Smooth muscle cell (in vitro differentiated cells): ENCODE measurements at regions not wholly inside any gene's neighbourhood (a gene's known extent, or its start where the extent isn't known, plus 50 kb on each side); places are given as distances from the start of the nearest gene placed in this dataset.

Experiments
- DNase-seq: peaks from one replicate; lab custom pipeline; 2025; ENCODE audit not compliant: unreplicated experiment; lab: John Stamatoyannopoulos, UW
- H2AFZ ChIP-seq: fragments of 200-600 bp; sonication (generic); 2 replicates; pipeline ENCODE4 v1.6.0; 2016; ENCODE audit warnings: antibody characterized with exemption, low read depth, mild to moderate bottlenecking
- H3F3A ChIP-seq: fragments of 200-600 bp; sonication (generic); 2 replicates; pipeline ENCODE4 v1.6.0; 2017; ENCODE audit warnings: antibody characterized with exemption, low read depth
- H3K27ac ChIP-seq: fragments of 200-600 bp; sonication (generic); 2 replicates; pipeline ENCODE4 v1.5.1; 2016; ENCODE audit warnings: low read depth, mild to moderate bottlenecking
- H3K27me3 ChIP-seq: fragments of 200-600 bp; sonication (generic); 2 replicates; pipeline ENCODE4 v1.6.1; 2016; ENCODE audit warnings: low read depth, mild to moderate bottlenecking
- H3K36me3 ChIP-seq: fragments of 200-600 bp; sonication (generic); 2 replicates; pipeline ENCODE4 v1.5.1; 2016; ENCODE audit warnings: low read depth
- H3K4me1 ChIP-seq: fragments of 200-600 bp; sonication (generic); 2 replicates; pipeline ENCODE4 v1.5.1; 2016; ENCODE audit warnings: low read depth
- H3K4me2 ChIP-seq: fragments of 200-600 bp; sonication (generic); 2 replicates; pipeline ENCODE4 v1.6.0; 2016; ENCODE audit warnings: mild to moderate bottlenecking
- H3K4me3 ChIP-seq: fragments of 200-600 bp; sonication (generic); 2 replicates; pipeline ENCODE4 v1.5.1; 2016; ENCODE audit warnings: mild to moderate bottlenecking
- H3K79me2 ChIP-seq: fragments of 200-600 bp; sonication (generic); 2 replicates; pipeline ENCODE4 v1.6.0; 2016; ENCODE audit warnings: low read depth, mild to moderate bottlenecking
- H3K9ac ChIP-seq: fragments of 200-600 bp; sonication (generic); 2 replicates; pipeline ENCODE4 v1.6.0; 2016; ENCODE audit warnings: low read depth
- H3K9me3 ChIP-seq: fragments of 200-600 bp; sonication (generic); replicated peaks from 2 replicates; pipeline ENCODE4 v1.5.1; 2016; ENCODE audit warnings: low read depth
- H4K20me1 ChIP-seq: fragments of 200-600 bp; sonication (generic); 2 replicates; pipeline ENCODE4 v1.6.0; 2016; ENCODE audit warnings: low read depth
- CTCF ChIP-seq: fragments of 200-600 bp; sonication (generic); IDR thresholded peaks from 2 replicates; pipeline ENCODE4 v1.5.1; 2017; ENCODE audit warnings: borderline replicate concordance, mild to moderate bottlenecking, antibody characterized with exemption; ENCODE audit not compliant: insufficient read depth, poor library complexity, severe bottlenecking
- WGBS: methylation state at CpG from one replicate; pipeline ENCODE4 v1.1.7; 2016; ENCODE audit warnings: low lambda C conversion rate; 5-methylcytosine and 5-hydroxymethylcytosine counted together

DNA sequence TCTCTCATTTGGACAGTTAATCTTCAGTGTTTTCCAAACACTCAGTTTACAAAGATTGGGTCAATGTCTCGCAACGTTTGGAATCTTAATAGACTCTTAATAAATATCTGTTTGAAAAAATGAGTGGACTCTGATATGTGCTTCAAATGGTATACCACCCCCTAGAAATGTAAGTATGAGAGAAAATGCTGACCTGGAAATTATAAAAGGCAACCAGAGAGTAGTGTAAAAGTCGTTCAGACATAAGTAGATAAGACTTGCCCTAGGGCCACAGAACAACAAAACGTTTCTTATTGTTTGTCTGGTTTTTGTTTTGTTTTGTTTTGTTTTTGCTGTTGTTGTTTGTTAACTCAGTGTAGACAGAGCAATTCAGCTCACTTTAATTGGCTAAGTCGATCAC, 97.4 kb upstream of the SPTLC3 start:
- Histone ChIP-seq H3F3A (no peaks in the 10 kb centered on the region), H3K9ac (no peak overlapping the region), H3K4me1 (no peaks in the 10 kb centered on the region), H2AFZ (no peak overlapping the region), H3K4me3 (no peak overlapping the region), H3K79me2 (no peaks in the 10 kb centered on the region), H3K36me3 (no peaks in the 10 kb centered on the region), H4K20me1 (no peaks in the 10 kb centered on the region), H3K27me3 (no peaks in the 10 kb centered on the region), H3K9me3 (no peaks in the 10 kb centered on the region), H3K27ac (no peak overlapping the region), H3K4me2 (no peak overlapping the region)
- no peak for DNase-seq
- TF ChIP-seq CTCF, result no peak
- 73% methylated on average over 5 of the region's 5 CpGs for WGBS

DNA sequence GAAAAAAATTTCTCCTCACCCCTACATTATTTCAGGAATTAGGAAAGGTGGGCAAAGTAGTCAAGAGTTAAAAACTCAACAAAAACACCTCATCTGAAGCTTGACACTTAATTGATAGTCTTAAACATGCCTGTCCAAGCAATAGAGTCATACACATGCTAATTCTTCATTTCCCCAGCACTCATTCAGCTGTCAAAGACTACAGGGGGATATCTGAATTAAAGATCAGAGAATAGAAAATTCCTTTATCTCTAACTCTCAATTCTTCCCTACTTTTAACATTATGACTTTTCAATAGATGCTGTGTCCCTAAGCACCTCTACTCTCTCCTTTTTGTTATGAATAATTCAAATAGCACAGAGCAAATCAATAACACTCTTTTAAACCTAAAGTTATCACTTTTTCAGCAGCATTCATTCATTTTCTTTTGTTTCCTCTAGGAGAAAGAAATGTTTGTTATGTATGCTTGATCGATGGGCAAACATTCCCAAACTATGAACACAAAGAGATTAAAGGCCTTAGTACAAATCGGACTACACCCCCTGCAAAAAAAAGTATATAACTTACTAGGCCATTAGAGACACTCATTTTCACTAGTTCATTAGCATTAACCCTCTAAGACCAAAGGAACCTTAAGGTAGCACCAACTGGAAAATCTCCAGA, 94.9 kb upstream of the SPTLC3 start:
- no peaks in the 10 kb centered on the region for H4K20me1 ChIP-seq
- no peak overlapping the region for H3K4me3 ChIP-seq
- no peak overlapping the region for H3K9ac ChIP-seq
- 86% methylated on average over 2 of the region's 2 CpGs for WGBS
- no peaks in the 10 kb centered on the region for H3K36me3 ChIP-seq
- no peaks in the 10 kb centered on the region for H3K4me1 ChIP-seq
- H3F3A ChIP-seq, result no peaks in the 10 kb centered on the region
- H3K9me3 ChIP-seq, result no peaks in the 10 kb centered on the region
- no peaks in the 10 kb centered on the region for H3K27me3 ChIP-seq
- H3K27ac ChIP-seq, result no peak overlapping the region
- TF ChIP-seq CTCF, result no peak
- DNase-seq, result no peak
- H3K79me2 ChIP-seq, result no peaks in the 10 kb centered on the region
- H3K4me2 ChIP-seq, result no peak overlapping the region
- no peak overlapping the region for H2AFZ ChIP-seq

- Histone ChIP-seq H3K27ac (no peak overlapping the region), H4K20me1 (no peaks in the 10 kb centered on the region), H3K9ac (no peak overlapping the region), H3K79me2 (no peaks in the 10 kb centered on the region), H2AFZ (peak overlapping the region; percentile 10), H3K9me3 (no peaks in the 10 kb centered on the region), H3K4me3 (no peak overlapping the region), H3K36me3 (no peaks in the 10 kb centered on the region), H3K27me3 (no peaks in the 10 kb centered on the region), H3K4me2 (no peak overlapping the region), H3F3A (no peaks in the 10 kb centered on the region), H3K4me1 (no peaks in the 10 kb centered on the region)
- 52% methylated on average over 4 of the region's 4 CpGs for WGBS
- DNase-seq, result no peak
- TF ChIP-seq CTCF, result no peak
These were observed 94.0 kb upstream of the SPTLC3 start for GRCh38 chr20:12914804-12915203.

DNA sequence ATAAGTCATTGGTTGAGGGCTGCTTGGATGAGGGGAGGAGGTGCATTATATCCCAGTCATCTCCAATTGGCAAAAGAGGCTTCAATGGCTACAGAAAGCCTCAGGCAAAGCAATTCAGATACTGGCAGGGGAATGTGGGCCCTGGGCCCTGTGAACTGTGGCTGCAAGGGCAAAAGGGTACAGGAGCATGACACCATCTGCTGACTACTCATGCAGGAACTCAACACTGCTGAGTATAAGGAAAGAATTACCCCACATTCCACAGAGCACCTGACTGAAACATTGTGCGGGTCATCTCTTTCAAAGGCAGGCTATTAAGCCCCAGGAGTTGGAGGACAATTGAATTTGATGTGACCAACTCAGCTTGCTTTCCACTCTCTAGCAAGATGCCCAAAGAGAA, 92.1 kb upstream of the SPTLC3 start:
- DNase-seq, result no peak
- no peak overlapping the region for H3K27ac ChIP-seq
- no peak for TF ChIP-seq CTCF
- H3K36me3 ChIP-seq, result no peaks in the 10 kb centered on the region
- H3K79me2 ChIP-seq, result no peaks in the 10 kb centered on the region
- H3K4me1 ChIP-seq, result no peaks in the 10 kb centered on the region
- no peak overlapping the region for H3K4me3 ChIP-seq
- H3K9me3 ChIP-seq, result no peaks in the 10 kb centered on the region
- H2AFZ ChIP-seq, result no peak overlapping the region
- no peak overlapping the region for H3K4me2 ChIP-seq
- WGBS, result 70% methylated on average over 1 of the region's 1 CpG
- H3F3A ChIP-seq, result no peaks in the 10 kb centered on the region
- H4K20me1 ChIP-seq, result no peaks in the 10 kb centered on the region
- H3K27me3 ChIP-seq, result no peaks in the 10 kb centered on the region
- H3K9ac ChIP-seq, result no peak overlapping the region
